Left renal cortex interstitium (tissue), 4 donors: ENCODE measurements at regions not wholly inside any gene's neighbourhood (a gene's known extent, or its start where the extent isn't known, plus 50 kb on each side); places are given as distances from the start of the nearest gene placed in this dataset.

Experiments
- DNase-seq, 4 donors: peaks; one replicate each; pipeline ENCODE4 v3.0.0-alpha.2; 2013; ENCODE audit warnings: low read depth in 4 of 4, low spot score in 2 of 4, missing footprints in 1 of 4

DNA sequence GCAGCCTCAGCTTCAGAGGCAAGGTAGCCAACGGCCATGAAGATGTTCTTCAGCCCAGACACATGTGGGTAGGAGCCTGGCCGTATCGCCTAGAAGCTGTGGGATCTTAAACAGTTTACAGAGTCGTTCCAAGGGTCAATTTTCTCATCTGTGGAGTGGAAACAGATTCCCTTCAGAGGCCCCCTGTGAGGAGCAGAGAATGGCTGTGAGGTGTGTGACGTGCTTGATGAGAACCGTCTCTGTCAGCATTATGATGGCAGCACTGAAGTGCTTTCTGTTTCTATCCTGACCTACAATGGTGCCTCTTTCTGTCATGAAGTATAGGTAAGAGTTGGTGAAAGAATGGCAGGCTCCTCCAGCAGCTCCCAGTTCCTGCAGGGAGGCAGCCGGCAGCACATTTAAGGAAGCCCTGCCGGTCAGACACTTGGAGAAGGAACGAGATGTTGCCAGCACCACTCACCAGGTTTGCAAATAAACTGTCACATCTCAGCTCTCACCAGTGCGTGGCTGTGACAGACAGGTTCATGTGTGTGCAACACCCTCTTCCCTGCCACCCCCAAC is 277.3 kb downstream of the FOXO1 start:
- no peak for DNase-seq

DNA sequence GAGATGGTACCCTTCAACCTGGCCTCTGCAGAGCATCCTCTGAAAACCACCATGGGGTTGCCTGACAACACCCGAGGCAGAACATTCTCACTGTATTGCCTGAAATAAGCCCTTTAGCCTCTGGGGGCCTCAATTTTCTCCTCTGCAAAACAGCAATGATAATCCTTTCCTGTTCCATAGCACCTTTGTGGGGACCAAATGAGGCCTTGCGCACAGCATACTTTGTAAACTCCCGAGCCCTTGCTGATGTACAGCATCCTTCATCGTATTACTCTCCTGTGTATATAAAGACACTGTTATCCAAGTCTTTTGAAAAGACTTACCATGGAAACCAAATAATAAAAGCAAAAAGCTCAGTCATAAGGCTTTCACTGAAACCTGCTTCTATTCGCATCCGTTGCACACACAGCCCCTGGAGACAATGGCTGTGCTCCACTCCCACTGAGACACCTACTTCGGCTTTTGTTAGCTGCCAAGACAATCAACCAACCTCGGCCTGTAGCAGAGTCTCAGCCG is 276.0 kb downstream of the FOXO1 start:
- DNase-seq, result no peak

DNA sequence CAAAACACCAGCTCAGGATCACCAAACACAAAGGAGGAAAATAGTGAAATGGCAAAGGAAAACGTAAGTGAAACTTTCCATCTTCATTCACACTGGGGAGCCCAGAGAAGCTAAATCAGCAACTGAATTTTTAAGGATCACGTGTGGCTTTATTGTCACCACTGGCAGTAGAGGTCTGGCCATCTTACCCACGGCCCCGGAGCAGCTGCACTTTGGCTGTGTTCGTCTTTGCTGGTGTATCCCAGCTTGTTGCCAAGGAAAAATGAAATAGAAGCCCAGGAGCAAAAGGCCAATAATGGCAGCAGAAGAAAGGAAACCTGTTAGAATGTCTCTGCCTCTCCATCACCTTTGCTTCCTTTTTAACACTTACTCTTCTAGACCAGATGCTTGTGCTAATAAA is 274.7 kb downstream of the FOXO1 start:
- DNase-seq, result no peak

DNA sequence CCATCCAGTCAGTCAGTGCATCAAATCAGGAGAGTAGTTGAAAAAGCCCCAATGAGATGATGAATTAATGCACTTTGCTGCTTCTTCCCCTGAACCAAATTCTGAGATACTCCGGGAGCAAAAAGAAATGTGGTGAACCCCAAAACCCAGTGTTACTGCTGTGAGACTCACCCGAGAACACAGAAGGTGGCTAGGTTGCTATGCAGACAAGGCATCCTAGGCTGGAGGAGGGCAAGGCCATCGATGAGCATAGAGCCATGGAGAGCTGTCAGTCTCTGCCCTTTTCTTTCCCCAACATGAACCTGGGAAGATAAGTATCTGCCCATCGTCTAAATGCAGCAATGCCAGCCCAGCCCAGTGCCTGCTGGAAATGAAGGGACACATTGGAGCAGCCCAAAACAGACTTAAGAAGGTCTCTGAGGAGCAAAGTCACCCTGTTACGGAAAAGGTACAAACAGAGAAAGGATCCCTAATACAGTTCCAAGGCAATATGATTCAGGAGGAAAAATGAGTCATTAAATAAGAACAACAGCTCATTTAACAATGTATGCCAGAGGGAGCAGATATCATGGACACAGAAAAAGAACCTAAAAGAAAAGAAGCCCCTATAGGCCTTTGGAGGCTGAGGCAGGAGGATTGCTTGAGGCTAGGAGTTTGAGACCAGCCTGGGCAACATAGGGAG is 272.0 kb downstream of the FOXO1 start:
- DNase-seq, result no peak

DNA sequence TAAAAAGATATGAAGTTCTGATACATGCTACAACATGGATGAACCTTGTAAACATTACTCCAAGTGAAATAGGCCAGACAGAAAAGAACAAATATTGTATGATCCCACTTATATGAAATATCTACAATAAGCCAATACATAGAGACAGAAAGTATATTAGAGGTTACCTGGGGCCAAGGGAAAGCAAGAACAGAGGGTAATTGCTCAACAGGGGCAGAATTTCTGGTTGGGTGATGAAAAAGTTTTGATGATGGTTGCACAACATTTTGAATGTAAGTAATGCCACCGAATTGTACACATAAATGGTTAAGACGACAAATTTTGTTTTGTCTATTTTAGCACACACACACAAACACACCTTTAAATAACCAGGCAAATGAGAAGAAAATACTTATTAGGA is 268.4 kb downstream of the FOXO1 start:
- no peak for DNase-seq

DNA sequence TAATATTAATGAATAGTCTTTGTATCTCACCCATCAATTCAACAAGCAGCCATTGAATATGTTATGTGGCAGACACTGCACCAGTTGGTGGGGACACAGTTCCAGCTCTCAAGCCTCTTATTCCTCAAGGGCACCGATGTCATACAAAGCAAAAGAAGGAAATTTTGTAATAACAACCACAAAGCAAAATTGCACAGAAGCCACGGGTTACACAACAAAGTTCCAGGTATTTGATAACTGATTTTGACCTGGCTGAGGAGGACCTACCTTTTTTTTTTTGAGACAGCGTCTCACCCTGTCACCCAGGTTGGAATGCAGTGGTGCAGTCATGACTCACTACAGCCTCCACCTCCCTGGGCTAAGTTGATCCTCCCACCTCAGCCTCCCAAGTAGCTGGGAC is 266.7 kb downstream of the FOXO1 start:
- DNase-seq, result no peak

DNA sequence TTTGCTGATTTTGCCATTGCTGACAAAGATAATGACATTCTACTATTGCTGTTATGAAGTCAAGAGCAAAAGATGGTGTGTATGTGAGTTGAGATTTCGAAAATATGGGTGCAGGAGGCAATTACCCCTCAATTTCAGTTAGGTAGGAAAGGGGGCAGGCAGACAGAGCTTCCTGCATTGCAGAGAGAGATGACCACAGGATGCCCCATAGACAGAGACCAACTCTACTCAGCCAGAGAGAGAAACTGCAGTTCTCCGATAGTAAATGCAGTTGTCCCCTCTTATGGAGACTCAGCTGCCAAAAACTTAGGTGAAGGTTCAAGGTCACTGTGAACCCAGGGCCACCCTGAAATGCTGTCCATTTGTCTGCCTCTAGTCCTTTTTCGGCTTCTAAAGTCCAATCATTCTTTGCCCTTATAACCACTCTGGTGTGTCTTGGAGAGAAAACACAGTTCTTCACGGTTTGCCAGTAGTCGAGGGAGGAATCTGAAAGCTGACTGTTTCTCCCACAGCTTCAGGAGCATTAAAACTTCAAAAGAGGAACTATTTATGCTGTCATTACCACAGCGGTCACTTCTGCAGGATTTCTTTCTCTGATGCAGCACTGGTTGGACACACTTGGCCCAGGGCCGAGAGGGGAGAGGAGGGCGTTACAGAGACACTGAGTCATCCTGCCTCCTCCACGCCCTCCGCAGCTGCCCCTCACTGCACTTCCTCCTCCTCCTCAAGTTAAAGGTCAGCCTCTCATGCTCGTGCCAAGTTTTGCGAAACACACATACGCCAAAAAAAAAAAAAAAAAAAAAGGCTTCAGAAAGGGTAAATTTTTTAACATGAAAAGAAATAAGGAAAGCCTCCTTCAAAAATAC is 264.3 kb downstream of the FOXO1 start:
- DNase-seq, result peak; percentile 63 to 77 (median 66)

DNA sequence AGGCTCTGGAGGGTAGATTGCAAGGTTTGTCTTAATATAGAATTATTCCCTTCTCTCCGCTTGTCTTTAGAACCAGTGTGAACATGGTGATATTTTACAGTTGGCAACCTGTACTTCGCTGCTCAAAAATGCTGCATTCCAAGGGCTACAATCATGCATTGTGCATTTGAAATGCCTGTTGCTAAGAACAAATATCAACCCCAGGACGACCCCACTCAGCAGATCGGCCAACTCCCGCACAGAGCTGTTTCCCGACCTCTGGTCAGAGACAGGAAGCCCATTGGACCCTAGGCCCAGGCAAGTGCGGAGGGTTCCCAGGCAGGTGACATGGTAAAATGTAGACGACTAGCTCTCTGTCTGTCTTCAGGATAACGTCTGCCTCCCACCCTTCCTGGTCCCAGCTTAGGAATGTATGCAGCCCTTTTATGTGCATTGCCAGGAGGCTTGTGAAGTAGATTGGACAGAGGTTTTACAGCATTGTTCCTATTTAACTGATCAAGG is 263.5 kb downstream of the FOXO1 start:
- peak in 2 of 4 donors; percentile 19 to 23 for DNase-seq

DNA sequence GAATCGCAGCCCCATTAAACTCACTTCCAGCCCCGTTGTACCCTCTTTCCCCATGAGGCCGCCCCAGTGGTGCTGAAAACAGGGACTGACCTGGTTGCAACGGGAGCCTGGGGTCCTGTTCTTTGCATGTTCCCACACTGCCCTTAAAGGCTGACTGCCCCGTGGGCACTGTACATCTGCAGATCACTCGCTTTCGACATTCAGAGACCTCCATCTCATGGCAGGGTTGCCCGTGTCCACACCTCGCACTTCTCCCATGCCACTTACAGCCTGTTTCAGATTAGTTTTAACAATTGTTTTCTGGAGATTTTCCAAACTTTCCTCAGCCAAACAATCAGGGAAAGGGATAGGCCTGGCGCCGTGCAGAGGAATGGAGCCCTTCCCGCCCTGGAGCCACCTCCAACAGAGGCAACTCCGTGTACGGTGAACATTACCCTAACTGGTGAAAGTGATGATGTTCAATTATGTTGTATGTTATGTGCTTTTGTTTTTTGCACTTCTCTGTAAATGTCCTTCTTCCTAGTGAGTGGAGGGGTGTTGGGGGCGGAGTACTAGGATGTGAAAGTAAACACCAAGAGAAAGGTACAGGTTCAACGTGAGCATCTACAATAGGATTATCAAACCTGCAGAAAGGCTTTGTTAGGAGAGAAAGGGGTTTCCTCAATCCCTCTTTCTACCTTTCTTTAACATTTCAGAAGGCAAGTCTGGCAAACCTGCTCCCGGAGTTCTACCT is 262.8 kb downstream of the FOXO1 start:
- DNase-seq, result no peak

DNA sequence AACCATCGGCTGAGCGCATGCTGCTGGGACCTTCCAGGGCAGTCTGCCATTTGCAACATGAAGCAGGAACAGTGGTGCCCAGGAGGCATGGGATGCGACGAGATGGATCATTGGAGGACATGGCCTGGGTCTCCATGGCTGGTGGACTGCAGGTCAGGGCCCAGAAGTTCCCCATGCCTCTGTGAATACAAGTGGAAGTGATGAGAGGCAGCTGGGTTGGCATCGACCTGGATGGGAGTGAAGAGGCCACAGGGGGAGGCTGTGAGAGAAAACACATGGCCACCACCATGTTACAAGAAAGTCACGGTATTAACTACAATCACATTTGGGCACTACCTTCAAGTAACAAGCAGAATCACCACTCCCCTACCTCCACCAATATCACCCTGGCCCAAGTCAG is 262.0 kb downstream of the FOXO1 start:
- DNase-seq, result no peak

DNA sequence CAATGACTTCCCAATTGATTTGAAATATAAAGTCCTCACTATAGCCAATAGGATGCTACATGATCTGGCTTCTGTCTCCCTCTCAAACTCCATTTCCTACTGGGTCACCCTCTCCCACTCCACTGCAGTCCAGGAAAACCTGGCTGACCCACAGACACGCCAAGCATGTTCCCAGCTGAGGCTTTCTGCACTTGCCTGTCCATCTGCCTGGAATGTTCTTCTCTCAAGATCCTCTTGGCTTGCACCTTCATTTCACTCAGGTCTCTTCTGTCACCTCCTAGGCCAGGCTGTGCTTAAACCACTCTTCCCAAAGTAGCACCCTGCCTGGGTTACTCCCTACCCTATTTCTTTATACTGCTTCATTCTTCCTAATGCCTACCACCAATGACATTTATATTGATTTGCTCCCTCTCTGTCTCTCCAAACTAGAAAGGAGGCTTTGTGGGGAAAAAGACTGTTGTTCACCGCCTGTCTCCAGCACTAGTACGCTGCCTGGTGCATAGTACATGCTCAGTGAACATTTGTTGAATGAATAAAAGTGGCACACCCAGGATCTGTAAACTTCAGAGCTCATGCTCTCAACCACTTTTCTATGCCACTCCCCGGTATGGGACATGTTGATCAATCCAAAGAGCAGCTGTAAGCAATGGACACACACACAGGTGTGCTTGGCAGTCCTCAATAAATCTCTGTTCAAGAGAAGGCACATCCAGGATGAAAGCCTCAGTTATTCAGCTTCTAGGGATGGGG is 261.3 kb downstream of the FOXO1 start:
- DNase-seq, result no peak

DNA sequence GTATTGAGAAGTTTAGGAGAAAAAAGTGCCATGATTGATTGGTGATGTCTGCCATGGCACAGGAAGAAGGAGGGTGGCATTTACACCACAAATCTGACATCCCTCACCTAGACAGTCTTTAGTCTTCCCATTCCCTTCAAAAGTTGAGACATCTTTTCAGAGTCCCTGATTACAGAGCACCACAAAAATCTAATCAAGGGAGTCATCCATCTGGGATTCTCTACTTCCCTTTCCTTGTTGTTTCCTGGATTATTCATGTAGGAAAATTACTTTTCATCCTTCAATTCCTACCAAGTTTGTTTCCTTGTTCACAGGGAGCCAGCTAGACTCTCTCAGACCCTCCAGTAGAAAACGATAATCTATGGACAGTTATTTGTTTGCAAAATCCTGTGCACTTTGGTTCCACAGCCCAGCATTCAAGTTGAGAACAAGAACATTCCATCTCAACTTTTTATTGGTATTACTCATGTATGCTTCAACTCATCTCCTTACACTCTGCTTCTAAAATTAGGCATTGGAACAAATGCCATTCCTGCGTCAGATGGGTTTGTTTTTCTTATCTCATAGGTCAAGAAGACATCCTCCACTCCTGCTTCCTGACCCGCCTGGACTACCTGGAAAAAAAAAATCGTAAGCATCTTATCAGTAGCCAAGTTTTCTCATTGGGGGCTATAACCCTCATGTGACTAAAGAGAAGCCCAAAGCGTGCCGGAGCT is 259.9 kb downstream of the FOXO1 start:
- DNase-seq, result no peak

DNA sequence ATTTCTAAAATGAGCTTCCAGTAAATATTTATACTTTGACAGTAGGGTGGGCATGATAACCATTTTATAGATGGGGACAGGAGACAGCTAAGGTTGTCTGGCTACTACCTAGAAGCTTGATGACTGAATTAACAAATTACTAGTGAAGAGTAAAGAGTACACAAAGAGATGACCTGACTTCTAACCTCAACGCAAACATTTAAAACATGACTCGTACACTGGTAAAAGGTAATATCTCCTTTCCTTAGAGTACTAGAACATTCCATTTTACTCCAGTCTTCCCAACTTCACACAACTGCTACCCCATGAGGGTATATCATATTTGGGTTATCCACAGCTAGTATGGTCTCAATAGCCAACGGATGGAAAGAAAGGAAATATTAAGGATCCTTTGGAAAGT is 258.9 kb downstream of the FOXO1 start:
- DNase-seq, result no peak

DNA sequence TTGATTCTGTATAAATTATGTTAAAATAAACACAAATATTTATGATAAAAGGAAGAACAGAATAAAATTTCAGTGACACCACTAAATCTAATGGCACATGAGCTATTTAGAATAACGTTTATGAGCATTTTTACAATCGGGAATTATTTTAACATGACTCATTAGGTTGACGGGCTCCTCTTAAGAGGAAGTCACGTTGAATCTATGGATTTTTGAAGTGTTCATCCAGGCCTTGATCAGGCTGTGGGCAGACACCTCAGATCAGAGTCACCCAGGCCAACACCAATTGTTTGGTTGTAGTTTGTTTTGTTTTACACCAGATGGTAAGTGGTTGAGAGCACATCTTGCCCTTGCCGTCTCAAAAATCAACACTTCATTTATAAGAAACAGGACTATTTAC is 257.8 kb downstream of the FOXO1 start:
- DNase-seq, result no peak

DNA sequence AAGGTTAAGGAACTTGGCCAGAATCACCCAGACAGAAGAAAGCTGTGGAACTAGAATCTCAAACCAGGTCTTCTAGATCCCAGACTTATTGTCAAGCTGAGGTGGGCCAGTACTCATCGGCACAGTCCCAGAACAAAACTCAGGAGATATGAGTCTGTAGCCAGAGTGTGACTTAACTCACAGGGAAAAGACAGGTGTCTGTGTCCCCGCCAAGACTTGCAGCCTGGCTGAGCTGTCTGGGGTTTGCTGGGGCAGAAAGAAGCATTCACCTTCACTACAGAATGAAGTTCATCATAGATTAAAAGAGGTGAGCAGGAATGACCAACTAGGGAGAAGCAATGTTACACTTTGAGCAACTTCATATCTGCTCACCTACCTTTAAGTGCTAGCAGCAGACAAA is 257.2 kb downstream of the FOXO1 start:
- no peak for DNase-seq

DNA sequence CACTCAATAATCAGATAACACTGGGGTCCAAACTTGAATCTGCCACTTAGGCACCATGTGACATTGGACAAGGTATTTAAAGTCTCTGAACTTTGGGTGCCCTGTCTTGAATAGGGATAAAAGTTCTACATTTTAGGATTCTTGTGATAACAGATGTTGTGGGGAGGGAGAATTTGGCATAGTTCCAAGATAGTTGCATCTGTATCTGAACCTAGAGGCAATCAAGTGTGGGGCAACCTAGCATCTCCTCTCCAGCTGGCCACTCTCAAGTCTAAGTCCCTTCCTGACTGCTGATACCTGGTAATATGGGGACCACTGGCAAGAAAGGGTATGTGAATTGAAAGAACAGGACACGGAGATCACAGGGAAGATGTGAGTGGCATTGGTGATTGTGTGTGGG is 256.1 kb downstream of the FOXO1 start:
- no peak for DNase-seq

DNA sequence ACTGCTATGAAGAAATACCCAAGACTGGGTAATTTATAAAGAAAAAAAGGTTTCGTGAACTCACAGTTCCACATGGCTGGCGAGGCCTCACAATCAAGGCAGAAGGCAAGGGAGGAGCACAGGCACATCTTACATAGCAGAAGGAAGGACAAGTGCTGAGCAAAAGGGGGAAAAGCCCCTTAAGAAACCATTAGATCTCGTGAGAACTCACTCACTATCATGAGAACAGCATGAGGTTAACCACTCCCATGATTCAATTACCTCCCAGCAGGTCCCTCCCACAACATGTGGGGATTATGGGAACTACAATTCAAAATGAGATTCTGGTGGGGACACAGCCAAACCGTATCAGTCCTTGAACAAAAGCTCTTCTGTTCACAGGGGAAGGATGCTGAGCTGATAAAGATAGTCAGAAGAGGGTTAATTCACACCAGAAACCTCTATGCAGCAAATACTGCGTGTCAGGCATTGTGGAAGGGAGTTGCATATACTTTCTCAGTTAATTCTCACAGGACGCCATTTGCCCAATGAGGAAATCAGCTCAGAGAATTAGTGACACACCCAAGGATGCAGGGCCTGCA is 246.2 kb downstream of the FOXO1 start:
- DNase-seq, result no peak

DNA sequence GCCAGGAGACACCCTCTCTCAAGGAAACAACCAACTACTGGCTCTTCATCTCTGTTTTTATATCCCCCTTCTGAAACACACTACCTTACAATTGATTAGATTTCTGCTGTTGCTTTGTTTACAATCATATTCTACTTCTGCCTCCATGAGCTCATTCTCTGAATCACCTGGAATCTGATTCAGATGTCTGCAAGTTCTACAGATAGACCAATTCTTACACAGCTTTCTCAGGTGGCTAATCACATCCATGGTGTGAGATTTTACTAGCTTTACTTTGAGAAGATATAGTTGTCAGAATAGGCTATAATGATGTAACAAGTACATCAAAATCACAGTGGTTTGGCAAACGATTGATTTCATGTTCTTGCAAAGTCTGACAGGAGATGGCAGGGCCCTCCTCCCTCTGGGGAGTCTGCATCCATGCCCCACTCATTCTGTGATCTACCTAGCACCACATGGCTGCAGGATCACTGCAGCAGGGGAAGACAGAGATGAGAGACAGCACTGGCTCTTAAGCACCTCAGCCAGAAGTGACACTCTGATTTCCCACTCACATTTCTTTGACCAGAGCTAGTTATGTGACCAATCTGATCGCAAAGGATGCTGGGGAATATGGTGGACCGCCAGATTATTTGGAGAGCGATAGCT is 243.7 kb downstream of the FOXO1 start:
- no peak for DNase-seq

DNA sequence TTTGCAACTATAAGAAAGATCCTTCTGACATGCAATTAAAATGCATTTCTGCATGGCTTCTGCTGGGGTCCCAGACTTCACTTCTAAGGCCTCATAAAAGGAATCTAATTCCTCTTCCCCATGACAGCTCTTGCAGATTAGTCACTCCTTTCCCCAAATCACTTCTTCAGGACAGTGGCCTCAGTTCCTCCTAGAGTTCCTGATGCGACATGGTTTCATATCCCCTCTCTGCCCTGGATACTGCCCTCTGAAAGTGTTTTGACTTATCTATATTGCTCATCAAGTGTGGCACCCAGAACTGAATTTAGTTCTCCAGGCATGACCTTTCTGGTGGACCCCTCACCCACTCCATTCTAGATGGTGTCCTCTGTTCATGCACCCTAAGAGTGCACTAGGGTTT is 238.1 kb downstream of the FOXO1 start:
- DNase-seq, result no peak
